GM23248 (cell line): ENCODE measurements at regions not wholly inside any gene's neighbourhood (a gene's known extent, or its start where the extent isn't known, plus 50 kb on each side); places are given as distances from the start of the nearest gene placed in this dataset.

Experiments
- DNase-seq: peaks from one replicate; pipeline ENCODE4 v3.0.0-alpha.2; 2015
- H2AFZ ChIP-seq: fragments of 200-600 bp; sonication (generic); 2 replicates; pipeline ENCODE4 v1.6.1; 2016; ENCODE audit warnings: antibody characterized with exemption
- H3F3A ChIP-seq: fragments of 200-600 bp; sonication (generic); 2 replicates; pipeline ENCODE4 v1.6.1; 2016; ENCODE audit warnings: mild to moderate bottlenecking, antibody characterized with exemption, mixed run types; ENCODE audit not compliant: insufficient read depth
- H3K27ac ChIP-seq: fragments of 200-600 bp; sonication (generic); 2 replicates; pipeline ENCODE4 v1.5.1; 2016; ENCODE audit warnings: mild to moderate bottlenecking
- H3K27me3 ChIP-seq: fragments of 200-600 bp; sonication (generic); replicated peaks from 2 replicates; pipeline ENCODE4 v1.6.1; 2016; ENCODE audit warnings: mild to moderate bottlenecking; ENCODE audit not compliant: insufficient read depth
- H3K36me3 ChIP-seq: fragments of 200-600 bp; sonication (generic); 2 replicates; pipeline ENCODE4 v1.6.1; 2016; ENCODE audit warnings: low read depth, mild to moderate bottlenecking
- H3K4me1 ChIP-seq: fragments of 200-600 bp; sonication (generic); 2 replicates; pipeline ENCODE4 v1.6.1; 2016; ENCODE audit warnings: mild to moderate bottlenecking; ENCODE audit not compliant: insufficient read depth
- H3K4me2 ChIP-seq: fragments of 200-600 bp; sonication (generic); one replicate; pipeline ENCODE4 v1.6.1; 2016; ENCODE audit warnings: mild to moderate bottlenecking; ENCODE audit not compliant: unreplicated experiment
- H3K4me3 ChIP-seq: fragments of 200-600 bp; sonication (generic); 2 replicates; pipeline ENCODE4 v1.5.1; 2016; ENCODE audit warnings: mild to moderate bottlenecking
- H3K79me2 ChIP-seq: fragments of 200-600 bp; sonication (generic); 2 replicates; pipeline ENCODE4 v1.6.1; 2016; ENCODE audit warnings: mild to moderate bottlenecking; ENCODE audit not compliant: insufficient read depth
- H3K9ac ChIP-seq: fragments of 200-600 bp; sonication (generic); 2 replicates; pipeline ENCODE4 v1.6.1; 2016; ENCODE audit warnings: mild to moderate bottlenecking
- H3K9me2 ChIP-seq: fragments of 200-600 bp; sonication (generic); 2 replicates; pipeline ENCODE4 v1.6.1; 2016; ENCODE audit warnings: mixed run types, mild to moderate bottlenecking, moderate library complexity; ENCODE audit not compliant: insufficient read depth
- H3K9me3 ChIP-seq: fragments of 200-600 bp; sonication (generic); one replicate; pipeline ENCODE4 v1.6.1; 2017; ENCODE audit warnings: low read depth
- H4K20me1 ChIP-seq: fragments of 200-600 bp; sonication (generic); 2 replicates; pipeline ENCODE4 v1.6.0; 2016; ENCODE audit not compliant: insufficient read depth
- EZH2 ChIP-seq: fragments of 200-600 bp; sonication (generic); IDR thresholded peaks from 2 replicates; pipeline ENCODE4 v1.6.1; 2018; ENCODE audit warnings: antibody characterized with exemption, mild to moderate bottlenecking; ENCODE audit not compliant: insufficient read depth, poor library complexity, severe bottlenecking
- EZH2phosphoT487 ChIP-seq: fragments of 200-600 bp; sonication (generic); IDR thresholded peaks from 2 replicates; pipeline ENCODE4 v1.6.1; 2018; ENCODE audit warnings: antibody characterized with exemption, moderate library complexity, mild to moderate bottlenecking, low read depth; ENCODE audit not compliant: insufficient read depth
- WGBS, 2 experiments: methylation state at CpG; one replicate each; pipeline ENCODE4 v1.1.6; 2015 to 2017; ENCODE audit warnings: low lambda C conversion rate in 2 of 2, low coverage in 1 of 2; ENCODE audit errors: missing lambda C conversion rate in 2 of 2; 5-methylcytosine and 5-hydroxymethylcytosine counted together
- in situ Hi-C: fragments of 300-500 bp; cut with MboI; formaldehyde crosslinking; loops from 2 replicates; pipeline ENCODE4 v1.15.0; 2020

DNA sequence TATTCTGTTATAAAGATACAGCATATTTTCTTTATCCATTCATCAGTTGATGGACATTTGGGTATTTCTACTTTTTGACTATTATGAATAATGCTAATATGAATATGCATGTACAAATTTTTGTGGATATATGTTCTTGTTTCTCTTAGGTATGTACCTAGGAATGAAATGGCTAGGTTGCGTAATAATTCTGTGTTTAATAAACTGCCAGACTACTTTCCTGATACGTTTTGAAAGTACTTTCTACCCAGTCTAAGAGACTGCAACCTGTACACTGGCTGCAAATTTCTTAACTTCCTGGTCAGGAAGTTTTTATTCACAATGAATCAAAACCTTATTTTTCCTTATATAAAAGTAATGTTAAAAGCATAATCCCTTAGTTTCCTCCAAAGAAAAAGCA, 93.9 kb upstream of the STARD4 start:
- H3K36me3 ChIP-seq: no peaks in the 10 kb centered on the region
- 73 to 77% methylated on average over 2 of the region's 2 CpGs for WGBS, 2 experiments
- H3K4me1 ChIP-seq: no peaks in the 10 kb centered on the region
- no peak for DNase-seq
- TF ChIP-seq EZH2phosphoT487: no peak
- H3F3A ChIP-seq: no peaks in the 10 kb centered on the region
- in situ Hi-C loops: no loop called here
- no peaks in the 10 kb centered on the region for H3K9me2 ChIP-seq
- H2AFZ ChIP-seq: no peak overlapping the region
- H3K4me2 ChIP-seq: no peak overlapping the region
- H3K9ac ChIP-seq: no peak overlapping the region
- no peaks in the 10 kb centered on the region for H3K79me2 ChIP-seq
- no peaks in the 10 kb centered on the region for H4K20me1 ChIP-seq
- no peaks in the 10 kb centered on the region for H3K27me3 ChIP-seq
- H3K9me3 ChIP-seq: no peaks in the 10 kb centered on the region
- H3K4me3 ChIP-seq: no peak overlapping the region
- no peak overlapping the region for H3K27ac ChIP-seq

DNA sequence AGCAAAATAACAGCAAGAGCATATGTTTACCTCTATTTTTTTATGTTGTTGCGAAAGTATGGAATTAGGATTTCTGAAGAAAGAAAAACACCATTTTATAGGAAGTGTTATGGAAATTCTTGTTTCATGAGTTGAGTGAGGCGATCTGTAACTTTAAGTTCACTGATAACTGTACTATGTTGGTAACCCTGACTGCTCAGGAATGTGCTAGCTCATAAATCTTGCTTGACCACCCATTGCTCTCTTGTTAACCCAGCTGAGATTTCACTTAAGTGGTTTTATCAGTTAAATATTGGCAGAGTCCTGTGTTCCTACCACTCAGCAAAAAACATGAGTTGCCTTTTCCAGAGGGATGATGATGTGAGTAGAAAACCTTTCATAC, 91.1 kb upstream of the STARD4 start:
- 78 to 84% methylated on average over 2 of the region's 2 CpGs for WGBS, 2 experiments
- DNase-seq: no peak
- H3K9me2 ChIP-seq: no peaks in the 10 kb centered on the region

GRCh38 chr5:111602817-111603445, 90.6 kb upstream of the STARD4 start:
- Histone ChIP-seq H3K9ac (no peak overlapping the region), H2AFZ (no peak overlapping the region), H3K27ac (no peak overlapping the region), H3K9me3 (no peaks in the 10 kb centered on the region), H3K4me1 (no peaks in the 10 kb centered on the region), H3K79me2 (no peaks in the 10 kb centered on the region), H3K4me3 (no peak overlapping the region), H3F3A (no peaks in the 10 kb centered on the region), H3K4me2 (no peak overlapping the region), H4K20me1 (no peaks in the 10 kb centered on the region), H3K36me3 (no peaks in the 10 kb centered on the region), H3K27me3 (no peaks in the 10 kb centered on the region), H3K9me2 (no peaks in the 10 kb centered on the region)
- 87 to 89% methylated on average over 5 of the region's 5 CpGs for WGBS, 2 experiments
- no peak for DNase-seq
- TF ChIP-seq EZH2phosphoT487 (no peak), EZH2 (no peak)
- in situ Hi-C loops: no loop called here

More for the DNA sequence above, 91.1 kb upstream of the STARD4 start:
- Histone ChIP-seq H3K79me2 (no peaks in the 10 kb centered on the region), H3F3A (no peaks in the 10 kb centered on the region), H3K4me1 (no peaks in the 10 kb centered on the region), H4K20me1 (no peaks in the 10 kb centered on the region), H3K4me3 (no peak overlapping the region), H2AFZ (no peak overlapping the region), H3K27ac (no peak overlapping the region), H3K36me3 (no peaks in the 10 kb centered on the region), H3K4me2 (no peak overlapping the region), H3K9me3 (no peaks in the 10 kb centered on the region), H3K27me3 (no peaks in the 10 kb centered on the region), H3K9ac (no peak overlapping the region)
- TF ChIP-seq EZH2: no peak
- in situ Hi-C loops: no loop called here

DNA sequence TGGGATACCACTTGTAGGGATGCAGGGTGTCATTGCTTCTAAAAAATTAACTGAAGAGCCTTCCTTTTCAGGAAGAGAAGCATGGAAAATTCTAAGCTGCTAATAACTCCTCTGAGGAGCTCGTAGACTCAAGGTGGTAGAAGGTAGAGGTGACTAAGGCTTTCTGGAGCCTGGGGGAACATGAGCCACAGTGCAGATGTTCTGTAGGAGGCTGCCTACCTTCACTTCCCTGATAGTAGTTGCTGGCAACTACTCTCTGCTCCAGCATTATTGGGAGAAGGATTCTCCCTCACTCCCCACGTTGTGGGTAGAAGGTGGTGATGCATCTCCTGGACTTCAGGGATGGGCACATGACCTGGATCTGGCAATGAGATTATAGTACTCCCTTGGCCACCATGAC, 86.7 kb upstream of the STARD4 start:
- no peak overlapping the region for H3K4me3 ChIP-seq
- in situ Hi-C loops: no loop called here
- no peaks in the 10 kb centered on the region for H3K79me2 ChIP-seq
- 50 to 79% methylated on average over 2 of the region's 2 CpGs for WGBS, 2 experiments
- H3K4me2 ChIP-seq: no peak overlapping the region
- H4K20me1 ChIP-seq: no peaks in the 10 kb centered on the region
- H3K9me3 ChIP-seq: no peaks in the 10 kb centered on the region
- TF ChIP-seq EZH2 (no peak), EZH2phosphoT487 (no peak)
- no peaks in the 10 kb centered on the region for H3K27me3 ChIP-seq
- H3K9me2 ChIP-seq: no peaks in the 10 kb centered on the region
- no peak for DNase-seq
- H3K4me1 ChIP-seq: no peaks in the 10 kb centered on the region
- H3K9ac ChIP-seq: no peak overlapping the region
- H2AFZ ChIP-seq: no peak overlapping the region
- no peaks in the 10 kb centered on the region for H3F3A ChIP-seq
- H3K36me3 ChIP-seq: no peaks in the 10 kb centered on the region
- no peak overlapping the region for H3K27ac ChIP-seq

GRCh38 chr5:111597491-111597890, 85.2 kb upstream of the STARD4 start:
- no peak for DNase-seq
- no peaks in the 10 kb centered on the region for H3K4me1 ChIP-seq
- no peak overlapping the region for H3K9ac ChIP-seq
- no peaks in the 10 kb centered on the region for H4K20me1 ChIP-seq
- H3K79me2 ChIP-seq: no peaks in the 10 kb centered on the region
- WGBS, 2 experiments: 92 to 97% methylated on average over 2 of the region's 2 CpGs
- no peak overlapping the region for H3K4me3 ChIP-seq
- H2AFZ ChIP-seq: no peak overlapping the region
- in situ Hi-C loops: no loop called here
- H3F3A ChIP-seq: no peaks in the 10 kb centered on the region
- H3K4me2 ChIP-seq: no peak overlapping the region
- H3K27ac ChIP-seq: no peak overlapping the region
- H3K27me3 ChIP-seq: no peaks in the 10 kb centered on the region
- no peaks in the 10 kb centered on the region for H3K9me2 ChIP-seq
- no peaks in the 10 kb centered on the region for H3K36me3 ChIP-seq
- no peak for TF ChIP-seq EZH2
- TF ChIP-seq EZH2phosphoT487: no peak
- H3K9me3 ChIP-seq: no peaks in the 10 kb centered on the region
